GM23338 (cell line): ENCODE measurements at regions not wholly inside any gene's neighbourhood (a gene's known extent, or its start where the extent isn't known, plus 50 kb on each side); places are given as distances from the start of the nearest gene placed in this dataset.

Experiments
- ATAC-seq: fragments of 200-7000 bp; cut with Tn5 transposase; 3 replicates; pipeline ENCODE4 v1.9.1; 2020
- DNase-seq: peaks from one replicate; pipeline ENCODE4 v3.0.0-alpha.2; 2015; ENCODE audit warnings: low spot score
- H2AFZ ChIP-seq: fragments of 200-600 bp; sonication (generic); 2 replicates; pipeline ENCODE4 v1.8.0; 2016; ENCODE audit warnings: antibody characterized with exemption, mild to moderate bottlenecking, moderate library complexity
- H3F3A ChIP-seq: fragments of 200-600 bp; sonication (generic); replicated peaks from 2 replicates; pipeline ENCODE4 v1.8.0; 2017; ENCODE audit warnings: antibody characterized with exemption, mixed run types, low read depth
- H3K27ac ChIP-seq: fragments of 200-600 bp; sonication (generic); 2 replicates; pipeline ENCODE4 v1.6.1; 2016; ENCODE audit warnings: low read depth
- H3K27me3 ChIP-seq: fragments of 200-600 bp; sonication (generic); 2 replicates; pipeline ENCODE4 v1.8.0; 2016; ENCODE audit warnings: mild to moderate bottlenecking, mixed run types, moderate library complexity; ENCODE audit not compliant: insufficient read depth
- H3K36me3 ChIP-seq: fragments of 200-600 bp; sonication (generic); 2 replicates; pipeline ENCODE4 v1.8.0; 2016; ENCODE audit warnings: mild to moderate bottlenecking; ENCODE audit not compliant: insufficient read depth
- H3K4me1 ChIP-seq: fragments of 200-600 bp; sonication (generic); 2 replicates; pipeline ENCODE4 v1.8.0; 2016; ENCODE audit warnings: mild to moderate bottlenecking, moderate library complexity; ENCODE audit not compliant: insufficient read depth
- H3K4me2 ChIP-seq: fragments of 200-600 bp; sonication (generic); 2 replicates; pipeline ENCODE4 v1.7.1; 2017; ENCODE audit warnings: mixed run types
- H3K4me3 ChIP-seq: fragments of 200-600 bp; sonication (generic); 2 replicates; pipeline ENCODE4 v1.6.1; 2016; ENCODE audit warnings: mixed run types
- H3K79me2 ChIP-seq: fragments of 200-600 bp; sonication (generic); replicated peaks from 2 replicates; pipeline ENCODE4 v1.8.0; 2017; ENCODE audit warnings: mild to moderate bottlenecking; ENCODE audit not compliant: insufficient read depth
- H3K9me2 ChIP-seq: fragments of 200-600 bp; sonication (generic); 2 replicates; pipeline ENCODE4 v1.8.0; 2017; ENCODE audit not compliant: insufficient read depth
- H4K20me1 ChIP-seq: fragments of 200-600 bp; sonication (generic); replicated peaks from 2 replicates; pipeline ENCODE4 v1.8.0; 2017; ENCODE audit warnings: mild to moderate bottlenecking; ENCODE audit not compliant: insufficient read depth
- H3K27ac Mint-ChIP-seq: 2 replicates; pipeline ENCODE4 v1.8.0; 2020; ENCODE audit warnings: inconsistent platforms, mild to moderate bottlenecking, moderate library complexity, mixed read lengths
- H3K27me3 Mint-ChIP-seq: 3 replicates; pipeline ENCODE4 v1.8.0; 2022; ENCODE audit warnings: low read depth, mild to moderate bottlenecking, moderate library complexity, mixed read lengths, inconsistent platforms; ENCODE audit not compliant: insufficient read depth, poor library complexity
- H3K36me3 Mint-ChIP-seq: 3 replicates; pipeline ENCODE4 v1.8.0; 2021; ENCODE audit warnings: low read depth, mild to moderate bottlenecking, inconsistent platforms, moderate library complexity, mixed read lengths
- H3K4me1 Mint-ChIP-seq: 3 replicates; pipeline ENCODE4 v1.8.0; 2020; ENCODE audit warnings: mild to moderate bottlenecking, inconsistent platforms, mixed read lengths
- H3K4me3 Mint-ChIP-seq: 3 replicates; pipeline ENCODE4 v1.8.0; 2021; ENCODE audit warnings: moderate library complexity, mild to moderate bottlenecking, inconsistent platforms, mixed read lengths
- H3K9me3 Mint-ChIP-seq: 3 replicates; pipeline ENCODE4 v1.8.0; 2020; ENCODE audit warnings: moderate library complexity, mild to moderate bottlenecking, inconsistent platforms, mixed read lengths
- CREB1 ChIP-seq: fragments of 250-450 bp; sonication (Bioruptor Pico); IDR thresholded peaks from 2 replicates; pipeline ENCODE4 v1.5.0; 2020; ENCODE audit warnings: low read depth, mild to moderate bottlenecking, moderate library complexity
- CTCF ChIP-seq, 2 experiments: fragments of 200-600 bp in 1 of 2; sonication (generic) in 1 of 2; conservative IDR thresholded peaks; 2 replicates each; pipeline versions ENCODE4 v1.5.1 to v1.6.1; 2016 to 2017; ENCODE audit warnings: antibody characterized with exemption in 2 of 2, low read depth in 2 of 2, mild to moderate bottlenecking in 2 of 2, moderate library complexity in 1 of 2
- ETS1 ChIP-seq: IDR thresholded peaks from 2 replicates; pipeline ENCODE4 v1.6.1; 2016; ENCODE audit warnings: antibody characterized with exemption
- EZH2 ChIP-seq: fragments of 200-600 bp; sonication (generic); IDR thresholded peaks from one replicate; pipeline ENCODE4 v1.8.0; 2017; ENCODE audit warnings: antibody characterized with exemption, mild to moderate bottlenecking, low read depth; ENCODE audit not compliant: unreplicated experiment
- EZH2phosphoT487 ChIP-seq: fragments of 200-600 bp; sonication (generic); IDR thresholded peaks from one replicate; pipeline ENCODE4 v1.8.1; 2018; ENCODE audit warnings: antibody characterized with exemption; ENCODE audit not compliant: unreplicated experiment
- JUNB ChIP-seq: IDR thresholded peaks from one replicate; pipeline ENCODE4 v1.6.1; 2016; ENCODE audit warnings: antibody characterized with exemption; ENCODE audit not compliant: unreplicated experiment
- NANOG ChIP-seq: IDR thresholded peaks from 2 replicates; pipeline ENCODE4 v1.6.1; 2016; ENCODE audit warnings: antibody characterized with exemption, borderline replicate concordance
- POLR2AphosphoS5 ChIP-seq: IDR thresholded peaks from 2 replicates; pipeline ENCODE4 v1.6.1; 2016; ENCODE audit warnings: antibody characterized with exemption, low read depth
- REST ChIP-seq: IDR thresholded peaks from one replicate; pipeline ENCODE4 v1.6.1; 2018; ENCODE audit warnings: antibody characterized with exemption; ENCODE audit not compliant: unreplicated experiment
- STAT1 ChIP-seq: IDR thresholded peaks from one replicate; pipeline ENCODE4 v1.6.1; 2016; ENCODE audit warnings: antibody characterized with exemption; ENCODE audit not compliant: unreplicated experiment
- ZNF114 ChIP-seq: fragments of 250-450 bp; sonication (Bioruptor Pico); IDR thresholded peaks from 2 replicates; pipeline ENCODE4 v1.5.0; 2020; ENCODE audit warnings: mild to moderate bottlenecking, moderate library complexity
- ZNF331 ChIP-seq: fragments of 250-450 bp; sonication (Bioruptor Pico); IDR thresholded peaks from 2 replicates; pipeline ENCODE4 v1.5.0; 2020; ENCODE audit warnings: low read depth, mild to moderate bottlenecking, moderate library complexity
- ZNF462 ChIP-seq: fragments of 250-450 bp; sonication (Bioruptor Pico); IDR thresholded peaks from 2 replicates; pipeline ENCODE4 v1.5.0; 2020; ENCODE audit warnings: mild to moderate bottlenecking, moderate library complexity

GRCh38 chr5:6111131-6111530 is 267.2 kb downstream of the MED10 start:
- Histone ChIP-seq H4K20me1 (no peaks in the 10 kb centered on the region), H3K9me2 (0 out of 2 replicates have a peak, but pooled peaks cover 9% of the 10 kb centered on the region), H3K4me2 (no peak overlapping the region), H3K79me2 (no peaks in the 10 kb centered on the region), H3K27ac (no peak overlapping the region), H3K36me3 (no peaks in the 10 kb centered on the region), H3K4me3 (no peak overlapping the region), H3F3A (no peaks in the 10 kb centered on the region), H3K4me1 (no peaks in the 10 kb centered on the region), H3K27me3 (no peaks in the 10 kb centered on the region), H2AFZ (no peak overlapping the region)
- no peak for TF ChIP-seq JUNB
- no peak for TF ChIP-seq ZNF331 (CRISPR knock-in tag)
- TF ChIP-seq POLR2AphosphoS5, result no peak
- no peak for TF ChIP-seq CREB1 (CRISPR knock-in tag)
- no peak for TF ChIP-seq REST
- no peak for TF ChIP-seq CTCF (conservative IDR thresholded peaks at IDR 0.05; ENCODE audit: low read depth in 2 of 2)
- no peak for TF ChIP-seq ZNF462 (CRISPR knock-in tag)
- TF ChIP-seq NANOG, result no peak
- TF ChIP-seq STAT1, result no peak
- TF ChIP-seq EZH2, result no peak
- no peak for TF ChIP-seq ETS1
- TF ChIP-seq EZH2phosphoT487, result no peak
- no peak for TF ChIP-seq ZNF114 (CRISPR knock-in tag)
- no peak for ATAC-seq
- Mint-ChIP-seq H3K27ac (no peak overlapping the region), H3K4me1 (peaks cover 4% of the 10 kb centered on the region; the same call in 2 of the 3 replicates), H3K36me3 (no peaks in the 10 kb centered on the region), H3K4me3 (no peak overlapping the region), H3K9me3 (no peaks in the 10 kb centered on the region; the same call in 2 of the 3 replicates), H3K27me3 (peaks cover 7% of the 10 kb centered on the region)
- DNase-seq, result no peak
